ENCODE measurements at regions not wholly inside any gene's neighbourhood (a gene's known extent, or its start where the extent isn't known, plus 50 kb on each side); places are given as distances from the start of the nearest gene placed in this dataset.
A peak's percentile ranks its signal among the peaks of the same experiment; 100 is the strongest.
"Not testable (repeated sequence)": the region's sequence is repeated elsewhere in the genome, so short reads cannot be mapped to it uniquely, and the experiment has no call there.

DNA sequence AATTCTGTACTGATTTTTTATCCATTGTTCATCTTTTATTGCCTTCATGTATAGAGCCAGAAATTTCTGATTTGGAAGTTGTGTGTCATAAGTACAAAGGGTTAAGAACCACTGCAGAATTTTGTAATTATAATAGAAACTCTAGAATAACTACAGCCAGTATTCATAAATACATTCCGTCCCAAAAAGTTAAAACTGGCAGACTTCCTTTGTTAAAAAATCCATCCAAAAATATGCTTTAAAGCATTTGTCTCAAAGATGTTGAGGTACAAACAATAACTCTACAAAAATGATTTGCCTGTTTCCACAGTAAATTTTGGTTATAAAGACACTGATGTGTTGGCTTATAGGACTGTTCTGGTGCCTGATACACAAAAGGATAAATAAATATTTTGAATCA lies 436.6 kb downstream of the DTWD2 start:
- no peak for DNase-seq

DNA sequence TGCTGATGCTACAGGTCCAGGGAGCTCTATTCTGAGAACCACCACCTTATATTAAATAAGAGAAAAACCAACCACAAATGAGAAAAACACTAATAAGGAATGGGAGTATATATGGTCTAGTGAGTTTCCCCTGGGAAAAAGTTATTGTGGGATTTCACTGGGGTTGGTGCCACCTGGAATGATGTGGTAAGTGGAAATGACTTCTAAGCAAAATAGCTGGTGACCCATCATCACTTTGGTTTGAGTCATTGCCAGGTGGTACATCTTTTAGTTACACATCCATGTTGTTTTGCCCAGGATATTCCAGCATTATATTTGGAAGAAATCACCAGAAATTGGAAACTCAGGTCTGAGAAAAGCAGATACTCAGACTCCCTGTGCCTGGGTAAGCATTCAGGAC lies 437.3 kb downstream of the DTWD2 start:
- DNase-seq = no peak

DNA sequence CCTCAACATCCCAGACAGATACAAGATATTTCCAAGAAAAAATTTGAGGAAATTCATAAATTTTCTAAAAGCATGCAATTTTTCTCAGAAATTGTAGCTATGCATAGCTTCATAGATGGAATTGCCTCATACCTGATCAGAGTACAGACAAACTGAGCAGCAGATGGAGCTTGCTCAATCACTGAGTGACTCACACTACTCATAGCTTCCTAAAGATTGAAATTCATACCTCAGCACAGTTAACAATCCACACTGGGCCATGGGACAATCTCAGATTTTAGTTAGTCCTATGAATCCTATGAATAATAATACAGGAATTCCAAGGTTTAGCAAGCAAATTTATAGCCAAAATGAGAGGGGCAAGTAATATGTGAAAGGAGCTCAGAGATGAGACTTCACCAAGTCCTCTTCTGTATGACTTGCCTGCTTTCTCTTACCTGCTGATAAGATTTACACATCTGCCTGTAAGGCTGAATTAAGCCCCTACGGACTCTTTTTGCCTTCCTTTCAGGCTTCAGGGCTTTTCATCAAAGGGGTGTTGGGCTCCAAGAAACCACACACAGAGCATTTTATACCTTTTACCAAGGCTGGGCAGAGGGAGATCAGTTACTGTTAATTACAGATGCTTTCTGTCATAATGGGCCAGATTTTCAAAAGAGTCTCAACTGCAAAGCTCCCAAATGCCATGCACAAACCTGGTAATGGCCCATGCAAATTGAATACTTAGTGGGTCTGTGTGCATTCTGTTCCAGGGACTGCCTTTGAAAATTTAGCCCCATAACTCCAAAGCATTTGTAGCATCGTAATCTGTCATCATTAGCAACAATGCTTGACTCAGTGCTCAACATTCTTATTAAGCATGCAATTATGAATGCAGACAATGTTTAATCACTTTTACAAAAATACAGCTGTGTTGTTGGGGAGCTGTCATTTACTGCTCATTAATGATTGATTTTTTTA lies 439.3 kb downstream of the DTWD2 start:
- peak; percentile 39 for DNase-seq

DNA sequence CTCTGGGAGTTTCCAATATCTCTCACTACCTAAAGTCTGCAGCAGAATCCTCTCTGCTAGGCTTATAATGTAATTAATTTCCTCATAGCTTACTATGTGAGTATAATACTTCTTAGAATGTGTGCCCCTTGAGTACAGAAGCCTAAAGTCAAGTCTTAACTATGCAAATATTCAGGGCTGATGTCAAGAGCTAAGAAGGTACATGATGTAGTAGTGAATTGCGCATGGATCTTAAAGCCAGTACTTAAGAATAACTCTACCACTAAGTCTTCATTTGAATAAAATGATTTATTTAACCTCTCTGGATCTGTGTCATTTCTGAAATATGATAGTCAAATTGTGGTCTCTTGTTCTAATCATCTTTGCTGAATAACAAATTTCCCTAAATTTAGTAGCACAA lies 442.9 kb downstream of the DTWD2 start:
- DNase-seq = no peak

DNA sequence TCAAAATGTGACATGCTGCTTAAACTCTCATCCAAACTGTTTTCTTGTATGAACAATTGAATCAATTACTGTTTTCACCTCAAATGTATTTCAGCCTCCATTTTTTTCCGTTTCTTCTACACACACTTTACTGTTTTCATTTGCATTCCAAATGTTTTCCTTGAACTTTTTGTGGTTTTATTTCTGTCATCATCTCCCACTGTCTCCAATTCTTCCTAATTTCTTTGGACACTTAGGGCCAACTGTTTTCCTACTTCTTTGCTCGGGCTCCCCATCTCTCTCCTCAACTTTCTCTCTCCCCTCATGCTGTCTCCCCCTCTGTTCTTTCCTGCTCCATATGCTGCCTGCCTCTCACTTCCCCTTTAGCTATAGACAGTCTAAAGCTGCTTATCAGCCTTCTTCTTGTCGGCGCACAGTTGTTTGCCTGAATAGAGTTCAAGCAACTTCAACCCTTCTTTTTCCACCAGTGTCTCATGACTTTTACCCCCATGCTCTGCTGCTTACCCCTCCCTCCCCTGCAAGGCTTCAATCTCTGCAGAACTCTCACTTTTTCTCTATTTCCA lies 443.4 kb downstream of the DTWD2 start:
- peak; percentile 82 for DNase-seq

DNA sequence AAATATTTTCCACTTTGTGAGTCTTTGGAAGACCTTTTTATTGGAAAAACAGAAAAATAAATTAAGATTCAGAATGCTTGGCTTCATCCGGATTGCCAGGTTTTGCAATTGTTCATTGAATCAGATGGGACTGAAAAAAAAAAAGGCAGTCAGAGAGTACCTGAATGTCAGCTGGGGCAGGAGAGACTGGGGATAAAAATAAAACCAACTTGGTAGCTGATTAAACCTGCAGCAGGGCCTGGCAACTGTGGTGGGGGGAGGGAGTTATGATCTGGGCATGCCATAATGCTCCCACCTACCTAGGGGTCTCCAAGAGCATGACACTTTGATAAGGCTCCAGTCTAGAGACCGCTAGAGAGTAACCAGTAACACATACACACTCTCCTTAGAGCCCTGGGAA lies 454.4 kb downstream of the DTWD2 start:
- DNase-seq = no peak

DNA sequence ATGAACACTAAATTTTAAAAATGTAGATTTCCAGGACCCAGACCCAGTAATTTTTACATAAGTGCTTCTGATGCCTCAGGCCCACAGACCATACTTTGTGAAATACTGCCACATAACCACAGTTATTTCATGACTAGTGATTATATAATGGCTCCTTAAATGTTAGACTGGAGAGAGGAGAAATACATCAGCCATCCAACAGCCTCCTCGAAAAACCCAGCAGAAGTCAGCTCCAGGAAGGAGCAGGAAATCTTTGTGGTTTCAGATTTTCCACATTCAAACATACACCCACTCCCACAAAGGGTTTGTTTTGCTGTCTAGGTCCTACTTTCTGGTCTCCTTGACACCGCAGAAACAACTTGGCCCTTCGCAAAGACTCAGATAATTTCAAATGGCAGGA lies 455.2 kb downstream of the DTWD2 start:
- no peak for DNase-seq

DNA sequence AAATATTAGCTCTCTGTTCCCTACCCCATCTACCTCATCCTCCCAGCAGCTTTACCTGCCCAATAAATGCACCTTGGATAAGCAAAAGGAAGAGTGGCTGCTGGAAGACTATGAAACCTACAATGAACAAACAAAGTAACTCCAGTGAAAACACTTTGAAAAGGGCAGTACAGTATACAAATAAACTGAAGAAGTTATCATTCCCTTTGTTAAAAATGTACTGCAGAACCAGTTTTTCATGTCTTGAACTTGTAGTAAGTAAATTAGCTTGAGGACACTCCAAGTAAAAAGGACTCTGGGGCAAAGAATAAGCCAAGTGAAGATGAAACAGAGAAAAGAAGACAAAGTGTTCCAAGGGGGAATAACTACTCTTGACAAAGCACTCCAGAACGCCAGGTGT lies 457.1 kb downstream of the DTWD2 start:
- no peak for DNase-seq

DNA sequence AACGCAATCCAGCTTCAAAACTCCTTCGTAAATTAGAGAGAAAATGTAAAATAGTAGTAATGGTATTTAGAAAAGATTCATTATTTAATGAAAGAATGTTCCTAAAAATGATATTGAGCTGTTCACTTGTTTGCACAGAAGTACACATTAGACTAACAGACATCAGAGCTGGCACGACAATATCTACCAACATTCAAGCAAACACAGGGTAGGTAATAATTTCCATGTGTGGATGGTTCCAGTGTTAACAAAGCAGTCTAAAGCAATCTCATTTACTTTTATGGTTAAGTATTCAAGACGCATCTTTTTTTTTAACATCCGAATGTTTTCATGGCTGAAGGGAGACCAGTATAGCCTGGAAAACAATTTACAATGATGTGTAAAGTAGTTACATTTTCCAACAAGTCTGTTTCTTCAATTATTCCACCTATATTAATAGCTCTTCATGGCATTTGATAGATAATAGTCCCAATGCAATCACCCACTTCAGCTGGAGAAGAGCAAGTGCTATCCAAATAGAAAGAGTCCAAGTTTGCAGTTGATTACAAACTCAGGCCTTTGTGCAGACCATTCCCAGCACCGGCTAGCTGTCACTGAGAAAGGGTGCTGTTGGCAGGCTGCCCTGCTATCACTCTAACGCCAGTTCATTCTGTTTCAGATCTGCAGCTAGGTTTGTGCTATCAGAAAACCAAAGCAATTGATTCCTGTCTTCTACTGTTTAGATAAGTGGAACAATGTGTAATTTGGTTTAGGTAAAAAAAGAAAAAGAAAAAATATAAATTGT lies 458.8 kb downstream of the DTWD2 start:
- DNase-seq = no peak

DNA sequence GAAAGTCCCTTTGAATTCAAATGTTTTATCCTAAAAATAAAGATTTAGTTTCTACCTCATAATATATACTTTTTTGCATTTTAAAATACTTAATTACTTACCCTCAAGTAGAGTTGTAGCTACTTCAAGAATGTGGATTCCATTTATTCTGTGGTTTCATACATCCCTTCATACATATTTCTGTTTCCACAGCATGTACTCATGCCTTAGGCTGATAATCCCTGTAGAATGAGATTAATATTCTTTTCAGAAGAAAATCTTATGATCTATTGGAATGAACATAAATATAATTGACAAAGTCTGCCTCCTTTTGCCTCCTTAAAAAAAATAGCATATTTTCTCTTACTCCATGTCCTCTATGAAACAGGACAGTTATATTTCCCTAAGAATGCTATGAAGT lies 465.7 kb downstream of the DTWD2 start:
- no peak for DNase-seq

DNA sequence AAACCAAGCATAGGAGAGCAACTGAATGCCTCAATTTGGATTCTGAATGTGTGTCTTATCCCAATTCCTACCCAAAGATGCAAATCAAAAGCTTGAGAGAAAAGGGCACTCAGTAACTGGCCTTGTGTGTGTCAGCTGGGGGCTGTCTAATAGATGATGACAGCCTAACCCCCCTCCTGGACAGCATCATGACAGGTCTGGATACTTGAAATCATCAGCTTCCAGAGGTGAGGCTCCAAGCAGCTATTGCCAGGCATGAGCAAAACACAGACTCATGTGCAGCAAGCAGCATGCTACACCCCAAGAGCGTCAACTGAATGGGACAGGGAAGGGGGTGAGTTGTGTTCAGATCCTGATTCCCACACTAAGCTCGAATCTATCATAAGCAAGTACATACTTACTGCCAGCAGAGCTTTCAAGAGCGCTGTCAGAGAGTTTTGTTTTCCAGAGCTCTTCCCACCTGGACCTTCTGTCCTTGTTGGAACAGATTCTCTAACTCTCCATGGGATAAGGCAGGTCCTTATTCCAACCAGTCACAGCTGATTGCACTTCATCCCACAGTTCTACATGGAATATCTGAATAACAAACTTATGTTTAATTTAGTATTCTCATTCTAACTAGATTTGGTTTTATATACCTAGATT lies 467.5 kb downstream of the DTWD2 start:
- DNase-seq = no peak

DNA sequence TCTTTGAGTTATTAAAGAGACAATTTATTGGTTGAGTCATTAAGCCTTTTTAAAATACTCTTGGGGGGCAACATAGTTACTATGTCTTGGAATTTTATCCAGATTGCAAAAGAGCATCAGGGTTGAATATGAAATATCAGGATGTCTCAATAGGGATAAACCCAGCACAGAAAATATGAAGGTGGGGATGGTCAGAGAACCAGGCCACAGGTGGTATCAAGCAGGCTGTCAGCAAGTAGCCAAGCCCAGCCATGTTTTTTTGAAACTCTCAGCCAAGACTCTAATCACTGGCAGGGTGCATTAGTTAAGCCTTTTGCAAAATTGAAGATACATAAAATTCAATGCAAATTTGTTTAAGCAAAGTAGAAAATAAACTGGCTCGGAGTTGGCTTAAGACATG lies 468.9 kb downstream of the DTWD2 start:
- DNase-seq = no peak

DNA sequence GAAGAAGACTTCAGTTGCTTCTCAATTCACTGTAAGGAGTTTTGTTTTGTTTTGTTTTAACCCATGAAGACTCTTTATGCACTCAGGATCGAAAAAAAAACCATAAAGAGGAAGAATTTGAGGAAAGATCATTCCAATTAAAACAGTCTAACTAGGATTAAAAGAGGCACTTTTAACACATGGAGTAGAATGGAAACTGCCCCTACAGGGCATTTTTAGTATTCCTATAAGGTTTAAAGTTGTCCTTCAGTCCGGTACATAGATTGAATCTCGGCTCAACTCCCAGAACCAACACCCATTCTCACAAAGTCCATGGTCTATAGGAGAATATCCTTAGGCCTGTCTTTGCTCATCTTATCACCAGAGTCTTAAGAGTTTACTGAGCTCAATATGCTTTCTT lies 469.6 kb downstream of the DTWD2 start:
- no peak for DNase-seq

DNA sequence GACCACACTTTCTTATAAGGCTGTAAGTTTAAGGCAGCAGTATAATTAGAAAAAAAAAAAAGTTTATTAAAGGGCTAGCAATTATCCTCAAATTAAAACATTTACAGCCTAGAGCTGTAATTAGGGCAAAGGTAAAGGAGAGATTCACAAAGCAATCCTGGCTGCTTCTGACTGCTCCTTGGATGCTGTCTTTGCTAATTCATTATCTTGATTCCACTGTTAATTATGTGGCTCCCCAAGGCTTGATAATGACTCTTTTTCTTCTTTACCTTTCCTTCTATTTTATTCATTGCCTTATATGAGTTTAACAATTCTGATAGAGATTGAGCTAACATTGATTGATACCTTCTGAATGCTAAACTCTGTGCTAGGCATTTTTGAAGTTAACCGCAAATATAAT lies 476.5 kb downstream of the DTWD2 start:
- DNase-seq = no peak

DNA sequence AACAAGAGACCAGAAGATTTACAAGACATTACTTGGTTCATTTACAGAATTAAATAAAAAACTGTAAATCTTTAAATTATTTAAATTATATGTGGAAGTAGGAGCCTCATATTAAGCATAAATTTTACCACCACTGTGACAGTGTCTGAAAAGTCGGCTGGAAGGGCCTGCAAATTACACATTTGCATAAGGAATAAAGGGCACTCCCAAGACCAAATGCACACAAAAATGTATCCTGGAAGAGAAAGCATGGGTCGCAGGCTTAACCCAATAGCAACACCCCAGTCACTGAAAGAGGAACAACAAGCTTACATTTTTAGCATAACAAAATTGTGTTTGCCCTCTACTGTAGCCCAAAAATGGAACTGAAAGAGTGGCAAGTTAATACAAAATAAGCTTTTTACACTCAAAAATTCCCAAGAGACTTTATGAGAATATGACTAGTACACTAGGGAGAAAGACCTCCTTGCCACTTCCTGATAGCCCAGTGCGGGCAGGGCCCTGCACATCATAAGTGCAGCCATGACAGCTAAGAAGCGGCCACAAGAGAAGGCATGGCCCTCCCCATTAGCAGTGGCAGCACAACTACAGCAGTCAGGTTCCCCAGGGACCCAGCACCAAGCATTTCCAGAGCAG lies 482.0 kb downstream of the DTWD2 start:
- DNase-seq = no peak

DNA sequence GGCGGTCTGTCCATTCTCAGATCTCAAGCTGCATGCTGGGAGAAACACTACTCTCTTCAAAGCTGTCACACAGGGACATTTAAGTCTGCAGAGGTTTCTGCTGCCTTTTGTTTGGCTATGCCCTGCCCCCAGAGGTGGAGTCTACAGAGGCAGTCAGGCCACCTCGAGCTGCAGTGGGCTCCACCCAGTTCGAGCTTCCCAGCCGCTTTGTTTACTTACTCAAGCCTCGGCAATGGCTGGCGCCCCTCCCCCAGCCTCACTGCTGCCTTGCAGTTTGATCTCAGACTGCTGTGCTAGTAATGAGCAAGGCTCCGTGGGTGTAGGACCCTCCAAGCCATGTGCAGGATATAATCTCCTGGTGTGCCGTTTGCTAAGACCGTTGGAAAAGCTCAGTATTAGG lies 486.1 kb downstream of the DTWD2 start:
- not testable (repeated sequence) for DNase-seq

DNA sequence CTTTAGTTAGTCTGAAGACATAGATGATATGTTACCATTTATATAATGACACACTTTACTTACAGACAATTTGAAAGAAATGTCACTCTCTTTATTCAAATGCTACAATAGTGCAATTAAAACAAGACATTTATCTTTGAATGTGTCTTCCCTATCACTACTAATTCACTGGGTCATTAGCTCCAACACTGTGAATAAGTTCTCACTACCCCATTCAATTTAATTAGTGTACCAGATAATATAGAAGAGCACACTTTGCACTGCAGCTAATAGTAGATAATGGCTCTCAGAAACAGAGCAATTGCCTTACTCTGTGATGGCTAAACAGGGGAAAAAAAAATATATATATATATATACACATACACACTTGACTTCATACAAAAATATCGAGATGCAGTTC lies 497.0 kb downstream of the DTWD2 start:
- DNase-seq = no peak

DNA sequence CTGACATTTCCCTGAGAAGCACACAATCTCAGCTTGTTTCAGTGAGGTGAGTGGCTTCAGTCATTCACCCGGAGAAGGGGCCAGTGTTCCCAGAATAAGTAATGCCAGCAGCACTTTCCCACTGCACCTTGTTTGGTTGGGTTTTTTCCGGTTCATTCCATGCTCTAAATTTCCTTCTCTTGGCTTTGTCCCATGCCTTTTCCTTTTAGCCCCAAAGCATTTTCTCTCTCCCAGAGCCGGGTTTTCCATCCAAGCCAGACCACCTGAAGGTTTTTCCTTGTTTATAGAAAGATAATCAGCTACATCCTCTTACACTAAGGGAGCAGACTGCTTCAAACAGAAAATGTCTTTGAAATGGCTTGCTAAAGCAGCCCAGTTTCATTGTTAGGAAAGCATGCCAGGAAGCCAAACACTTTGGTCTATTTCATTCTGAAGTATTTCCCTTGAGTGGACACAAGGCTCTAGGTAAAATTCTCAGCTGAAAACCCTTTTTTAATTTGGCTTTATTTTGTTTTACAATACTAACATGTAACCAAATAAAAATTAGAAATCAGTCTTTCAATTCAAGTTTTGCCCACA lies 501.6 kb downstream of the DTWD2 start:
- DNase-seq = no peak

DNA sequence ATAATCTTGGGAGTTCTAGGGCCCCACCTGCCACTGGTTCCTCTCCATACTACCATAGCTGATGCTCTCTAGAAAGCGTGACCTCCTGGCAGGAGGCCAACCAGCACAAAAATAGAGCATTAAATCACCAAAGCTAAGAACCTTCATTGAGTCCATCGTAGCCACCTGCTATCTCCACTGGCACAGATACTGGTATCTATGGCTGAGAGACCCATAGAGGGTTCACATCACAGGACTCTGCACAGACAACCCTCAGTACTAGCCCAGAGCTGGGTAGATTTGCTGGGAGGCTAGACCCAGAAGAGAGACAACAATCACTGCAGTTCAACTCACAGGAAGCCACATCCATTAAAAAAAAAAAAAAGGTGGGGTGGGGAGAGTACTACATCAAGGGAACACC lies 509.1 kb downstream of the DTWD2 start:
- no peak for DNase-seq

DNA sequence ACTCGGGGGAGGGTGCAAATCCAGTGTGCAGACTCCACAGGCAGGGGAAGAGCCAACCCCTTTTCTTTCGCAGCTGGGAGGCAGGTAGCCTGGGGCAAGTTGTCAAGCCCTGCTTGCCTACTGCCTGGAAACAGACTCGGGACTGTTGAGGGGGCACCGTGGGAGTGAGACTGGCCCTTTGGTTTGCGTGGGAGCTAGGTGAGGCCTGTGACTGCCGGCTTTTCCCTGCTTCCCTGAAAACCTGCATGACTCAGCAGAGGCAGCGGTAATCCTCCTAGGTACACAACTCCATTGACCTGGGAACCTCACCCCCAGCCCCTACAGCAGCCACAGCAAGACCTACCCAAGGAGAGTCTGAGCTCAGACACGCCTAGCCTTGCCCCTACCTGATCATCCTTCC lies 509.5 kb downstream of the DTWD2 start:
- no peak for DNase-seq

DNA sequence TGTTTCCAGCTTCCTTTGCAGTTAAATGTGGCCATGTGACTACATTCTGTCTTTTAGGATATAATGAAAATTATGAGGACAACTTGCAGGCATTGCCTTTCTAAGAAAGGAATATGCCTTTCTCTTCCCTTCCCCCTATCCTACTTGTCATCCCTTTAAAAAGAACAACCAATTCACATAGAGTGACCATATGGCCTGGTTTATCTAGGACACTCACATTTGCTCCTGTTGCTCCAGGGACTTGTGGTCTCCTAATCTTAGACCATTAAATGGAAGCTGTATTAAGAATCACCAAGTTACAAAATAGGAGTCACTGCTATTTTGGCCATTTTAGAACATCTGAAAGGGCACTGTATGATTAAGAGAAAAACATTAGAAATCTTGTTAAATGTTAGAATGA lies 520.3 kb downstream of the DTWD2 start:
- DNase-seq = peak; percentile 55

DNA sequence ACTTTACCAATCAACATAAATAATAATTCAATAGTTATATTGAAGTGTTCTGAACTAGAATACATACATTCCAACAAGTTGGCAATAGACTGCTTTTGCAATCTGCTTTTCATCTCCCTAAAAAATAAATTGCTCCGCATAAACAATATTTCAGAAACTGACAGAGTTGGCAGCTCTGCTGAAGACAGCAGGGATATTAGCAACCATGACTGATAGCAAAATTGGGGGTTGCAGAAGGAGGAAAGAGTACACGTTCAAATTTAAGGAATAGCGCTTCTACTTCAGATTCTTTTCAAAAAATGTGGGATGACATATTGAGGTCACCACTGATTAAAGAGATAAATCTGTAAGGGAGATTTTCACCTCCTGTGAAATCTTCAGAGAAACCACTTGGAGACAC lies 521.2 kb downstream of the DTWD2 start:
- no peak for DNase-seq

DNA sequence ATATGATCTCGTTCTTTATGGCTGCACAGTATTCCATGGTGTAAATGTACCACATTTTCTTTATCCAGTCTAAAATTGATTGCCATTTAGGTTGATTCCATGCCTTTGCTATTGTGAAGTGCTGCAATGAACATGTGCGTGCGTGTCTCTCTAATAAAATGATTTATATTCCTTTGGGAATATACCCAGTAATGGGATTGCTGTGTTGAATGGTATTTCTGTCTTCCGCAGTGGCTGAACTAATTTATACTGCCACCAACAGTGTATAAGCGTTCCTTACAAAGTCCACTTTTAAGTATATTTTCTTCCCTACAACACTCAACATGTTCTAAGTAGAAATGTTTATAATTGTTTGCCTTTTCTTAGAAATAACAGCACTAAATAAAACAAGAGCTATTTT lies 521.9 kb downstream of the DTWD2 start:
- DNase-seq = peak; percentile 9

All from NCI-H82 (cell line).